GM19372 (cell line): ENCODE measurements at regions not wholly inside any gene's neighbourhood (a gene's known extent, or its start where the extent isn't known, plus 50 kb on each side); places are given as distances from the start of the nearest gene placed in this dataset.
"Not testable (repeated sequence)": the region's sequence is repeated elsewhere in the genome, so short reads cannot be mapped to it uniquely, and the experiment has no call there.

Source experiments
- ATAC-seq: cut with Tn5 transposase; IDR thresholded peaks from one replicate; pipeline ENCODE4 v1.9.1; 2021; ENCODE audit warnings: mild to moderate bottlenecking, low read depth, moderate library complexity; ENCODE audit not compliant: unreplicated experiment

GRCh38 chrX:63285375-63285774, 65.8 kb downstream of the SPIN4 start:
- no peak for ATAC-seq

GRCh38 chrX:63284659-63285058, 66.5 kb downstream of the SPIN4 start:
- no peak for ATAC-seq

- ATAC-seq, result no peak
Observed at GRCh38 chrX:63283348-63283747, 67.8 kb downstream of the SPIN4 start.

- no peak for ATAC-seq
Observed at GRCh38 chrX:63282828-63283227, 68.3 kb downstream of the SPIN4 start.

- ATAC-seq, result no peak
Observed at GRCh38 chrX:63282077-63282476, 69.1 kb downstream of the SPIN4 start.

GRCh38 chrX:63281465-63281864, 69.7 kb downstream of the SPIN4 start:
- ATAC-seq, result no peak

- not testable (repeated sequence) for ATAC-seq
Observed at GRCh38 chrX:63277394-63277793, 73.7 kb downstream of the SPIN4 start.

- ATAC-seq, result no peak
Observed at GRCh38 chrX:63275127-63275526, 76.0 kb downstream of the SPIN4 start.

- ATAC-seq, result no peak
Observed at GRCh38 chrX:63270873-63271272, 80.3 kb downstream of the SPIN4 start.

GRCh38 chrX:63258144-63258543, 93.0 kb downstream of the SPIN4 start:
- no peak for ATAC-seq

- ATAC-seq, result peak; percentile 100
Observed at GRCh38 chrX:63250253-63250868, 100.8 kb downstream of the SPIN4 start.

GRCh38 chrX:63242689-63243088, 108.4 kb downstream of the SPIN4 start:
- not testable (repeated sequence) for ATAC-seq

GRCh38 chrX:63235963-63236362, 115.2 kb downstream of the SPIN4 start:
- ATAC-seq, result not testable (repeated sequence)

GRCh38 chrX:63233013-63233412, 118.1 kb downstream of the SPIN4 start:
- not testable (repeated sequence) for ATAC-seq

- not testable (repeated sequence) for ATAC-seq
Observed at GRCh38 chrX:63218202-63218601, 132.9 kb downstream of the SPIN4 start.

GRCh38 chrX:63217549-63217948, 133.6 kb downstream of the SPIN4 start:
- not testable (repeated sequence) for ATAC-seq

GRCh38 chrX:63209645-63210044, 141.5 kb downstream of the SPIN4 start:
- ATAC-seq, result not testable (repeated sequence)

- not testable (repeated sequence) for ATAC-seq
Observed at GRCh38 chrX:63209128-63209527, 142.0 kb downstream of the SPIN4 start.

- not testable (repeated sequence) for ATAC-seq
Observed at GRCh38 chrX:63204266-63205074, 146.7 kb downstream of the SPIN4 start.

- not testable (repeated sequence) for ATAC-seq
Observed at GRCh38 chrX:63201987-63202386, 149.1 kb downstream of the SPIN4 start.

- not testable (repeated sequence) for ATAC-seq
Observed at GRCh38 chrX:63198693-63199092, 152.4 kb downstream of the SPIN4 start.
